HG03103 (cell line): ENCODE measurements at regions not wholly inside any gene's neighbourhood (a gene's known extent, or its start where the extent isn't known, plus 50 kb on each side); places are given as distances from the start of the nearest gene placed in this dataset.
"Not testable (repeated sequence)": the region's sequence is repeated elsewhere in the genome, so short reads cannot be mapped to it uniquely, and the experiment has no call there.

Source experiments
- ATAC-seq: cut with Tn5 transposase; IDR thresholded peaks from one replicate; pipeline ENCODE4 v1.9.1; 2021; ENCODE audit warnings: low read depth; ENCODE audit not compliant: unreplicated experiment

DNA sequence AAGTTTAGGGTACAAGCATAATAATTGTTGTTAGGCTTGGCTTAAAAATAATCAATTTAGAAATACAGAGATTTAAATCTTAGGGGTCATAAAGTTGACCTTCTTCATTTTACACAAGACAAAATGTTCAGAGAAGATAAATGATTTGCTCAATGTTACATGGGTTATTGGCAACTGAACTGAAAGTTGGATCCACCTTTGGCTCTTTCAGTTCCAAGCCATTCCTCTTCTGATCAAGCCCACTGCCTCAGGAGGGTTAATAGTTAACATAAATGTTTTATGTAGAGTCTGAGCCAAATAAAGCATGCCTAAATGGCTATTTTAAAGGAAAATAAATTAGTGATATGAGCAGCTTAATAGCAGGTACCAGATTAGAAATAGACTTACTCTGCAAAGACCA lies 79.1 kb upstream of the RHOBTB1 start:
- no peak for ATAC-seq

DNA sequence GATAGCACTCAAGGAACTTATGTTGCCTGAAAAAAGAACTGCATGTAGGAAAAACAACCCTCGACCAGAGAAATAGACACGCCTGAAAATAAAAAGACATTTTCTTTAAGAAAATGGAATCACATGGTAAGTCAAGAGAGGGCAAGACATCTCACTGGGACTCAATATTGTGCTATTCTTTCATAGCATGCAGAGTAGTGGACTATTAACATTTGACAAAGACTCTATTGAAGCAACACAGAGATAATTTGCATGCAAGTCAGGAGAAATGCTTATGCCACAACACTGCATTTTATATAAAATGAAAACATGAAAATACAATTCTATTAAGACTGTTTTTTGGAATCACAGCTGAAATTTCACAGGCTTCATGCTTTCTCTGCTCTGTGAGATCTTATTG lies 77.9 kb upstream of the RHOBTB1 start:
- ATAC-seq, result no peak

- ATAC-seq, result no peak
Measured at GRCh38 chr10:61020420-61021158, 76.6 kb upstream of the RHOBTB1 start.

- ATAC-seq, result no peak
Measured at GRCh38 chr10:61018146-61018545, 74.2 kb upstream of the RHOBTB1 start.

DNA sequence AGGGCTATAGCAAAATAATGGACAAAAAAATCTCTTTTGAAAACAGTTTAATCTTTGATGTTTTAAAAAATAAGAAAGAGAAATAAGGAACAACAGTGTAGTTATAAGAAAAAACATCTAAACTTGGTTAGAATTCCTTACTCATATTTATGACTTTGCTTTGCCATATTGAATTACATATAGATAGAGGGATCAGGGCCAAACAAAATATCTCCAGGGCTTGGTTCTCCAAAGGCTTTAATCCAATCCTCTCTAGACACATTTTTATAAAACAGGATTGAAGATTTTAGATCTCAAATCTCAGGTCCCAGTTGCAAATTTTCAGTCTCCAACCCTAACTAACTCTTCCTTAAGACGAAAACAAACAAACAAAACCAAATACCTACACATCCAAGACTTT lies 72.6 kb upstream of the RHOBTB1 start:
- ATAC-seq, result no peak

- ATAC-seq, result no peak
Measured at GRCh38 chr10:61016007-61016406, 72.0 kb upstream of the RHOBTB1 start.

DNA sequence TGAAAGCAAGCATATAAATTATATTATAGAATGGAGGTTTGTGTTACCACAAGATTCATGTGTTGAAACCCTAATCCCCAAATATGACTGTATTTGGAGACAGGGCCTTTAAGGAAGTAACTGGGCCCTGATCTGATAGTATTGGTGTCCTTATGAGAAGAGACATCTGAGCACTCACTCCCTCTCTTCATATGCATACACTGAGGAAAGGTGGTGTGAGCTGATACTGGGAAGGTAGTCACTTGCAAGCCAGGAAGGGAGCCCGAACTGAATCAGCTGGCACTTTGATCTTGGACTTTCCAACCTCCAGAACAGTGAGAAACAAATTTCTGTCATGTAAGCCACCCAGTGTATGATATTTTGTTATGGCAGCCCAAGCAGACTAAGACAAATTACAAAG lies 66.9 kb upstream of the RHOBTB1 start:
- ATAC-seq, result no peak

DNA sequence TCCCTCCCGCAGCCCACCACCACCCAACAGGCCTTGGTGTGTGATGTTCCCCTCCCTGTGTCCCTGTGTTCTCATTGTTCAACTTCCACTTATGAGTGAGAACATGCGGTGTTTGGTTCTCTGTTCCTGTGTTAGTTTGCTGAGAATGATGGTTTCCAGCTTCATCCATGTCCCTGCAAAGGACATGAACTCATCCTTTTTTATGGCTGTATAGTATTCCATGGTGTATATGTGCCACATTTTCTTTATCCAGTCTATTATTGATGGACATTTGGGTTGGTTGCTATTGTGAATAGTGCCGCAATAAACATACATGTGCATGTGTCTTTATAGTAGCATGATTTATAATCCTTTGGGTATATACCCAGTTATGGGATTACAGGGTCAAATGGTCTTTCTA lies 59.1 kb upstream of the RHOBTB1 start:
- not testable (repeated sequence) for ATAC-seq

GRCh38 chr10:61001731-61002122 lies 57.7 kb upstream of the RHOBTB1 start:
- ATAC-seq, result no peak

GRCh38 chr10:61000769-61001730 lies 57.1 kb upstream of the RHOBTB1 start:
- ATAC-seq, result no peak

GRCh38 chr10:60998932-60999331 lies 54.9 kb upstream of the RHOBTB1 start:
- no peak for ATAC-seq

DNA sequence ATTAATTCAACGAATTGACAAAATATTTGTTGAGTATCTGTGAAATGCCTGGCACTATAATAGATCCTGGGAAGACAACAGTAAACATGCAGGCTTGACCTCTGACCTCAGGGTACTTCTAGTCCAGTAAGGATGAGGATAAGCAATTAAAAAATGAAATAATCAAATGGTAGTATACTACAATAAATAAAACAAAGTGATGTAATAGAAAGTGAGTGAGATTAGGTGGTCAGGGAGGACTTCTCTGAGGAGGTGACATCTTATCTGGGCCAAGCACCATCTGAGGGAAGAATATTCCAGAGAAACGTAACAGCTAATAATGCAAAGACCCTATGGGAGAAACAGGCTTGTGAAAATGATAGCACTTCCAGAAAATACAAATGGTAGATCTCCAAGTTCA lies 50.1 kb upstream of the RHOBTB1 start:
- no peak for ATAC-seq
